Body of pancreas (tissue), 4 donors: ENCODE measurements at regions not wholly inside any gene's neighbourhood (a gene's known extent, or its start where the extent isn't known, plus 50 kb on each side); places are given as distances from the start of the nearest gene placed in this dataset.

Experiments used
- CTCF ChIP-seq, 7 experiments: fragments of 450-650 bp in 4 of 7; fragments of 200-600 bp in 3 of 7; sonication (generic) in 3 of 7; IDR thresholded peaks; one replicate each; pipeline ENCODE4 v1.5.1; 2016 to 2019; ENCODE audit warnings: antibody characterized with exemption in 7 of 7
- POLR2A ChIP-seq, 3 donors: fragments of 450-650 bp; IDR thresholded peaks; one replicate each; pipeline ENCODE4 v1.6.1; 2016; ENCODE audit warnings: antibody characterized with exemption in 3 of 3, mild to moderate bottlenecking in 2 of 3

GRCh38 chr7:22875470-22875869 lies 52.8 kb upstream of the TOMM7 start:
- no peak for TF ChIP-seq POLR2A (IDR thresholded peaks at IDR 0.05)
- TF ChIP-seq CTCF (IDR thresholded peaks at IDR 0.05) = no peak
